Suprapubic skin (tissue), 3 donors: ENCODE measurements at regions not wholly inside any gene's neighbourhood (a gene's known extent, or its start where the extent isn't known, plus 50 kb on each side); places are given as distances from the start of the nearest gene placed in this dataset.

ENCODE experiments used
- EP300 ChIP-seq: sonication (generic); formaldehyde crosslinking; IDR thresholded peaks from one replicate; pipeline ENCODE4 v1.6.1; 2017; ENCODE audit warnings: antibody characterized with exemption
- POLR2A ChIP-seq, 2 donors: fragments of 450-650 bp; IDR thresholded peaks; one replicate each; pipeline ENCODE4 v1.6.1; 2017; ENCODE audit warnings: antibody characterized with exemption in 2 of 2, mild to moderate bottlenecking in 2 of 2, moderate library complexity in 2 of 2
- TF ChIP-seq, protein P1 (sequence below), 2 donors: fragments of 200-600 bp in 1 of 2; fragments of 450-650 bp in 1 of 2; sonication (generic) in 1 of 2; IDR thresholded peaks; one replicate each; pipeline ENCODE4 v1.5.1; 2016 to 2019; ENCODE audit warnings: antibody characterized with exemption in 2 of 2, mild to moderate bottlenecking in 1 of 2, moderate library complexity in 1 of 2

GRCh38 chr13:44718467-44718866 lies 142.3 kb upstream of the TSC22D1 start:
- TF ChIP-seq, protein P1, sequence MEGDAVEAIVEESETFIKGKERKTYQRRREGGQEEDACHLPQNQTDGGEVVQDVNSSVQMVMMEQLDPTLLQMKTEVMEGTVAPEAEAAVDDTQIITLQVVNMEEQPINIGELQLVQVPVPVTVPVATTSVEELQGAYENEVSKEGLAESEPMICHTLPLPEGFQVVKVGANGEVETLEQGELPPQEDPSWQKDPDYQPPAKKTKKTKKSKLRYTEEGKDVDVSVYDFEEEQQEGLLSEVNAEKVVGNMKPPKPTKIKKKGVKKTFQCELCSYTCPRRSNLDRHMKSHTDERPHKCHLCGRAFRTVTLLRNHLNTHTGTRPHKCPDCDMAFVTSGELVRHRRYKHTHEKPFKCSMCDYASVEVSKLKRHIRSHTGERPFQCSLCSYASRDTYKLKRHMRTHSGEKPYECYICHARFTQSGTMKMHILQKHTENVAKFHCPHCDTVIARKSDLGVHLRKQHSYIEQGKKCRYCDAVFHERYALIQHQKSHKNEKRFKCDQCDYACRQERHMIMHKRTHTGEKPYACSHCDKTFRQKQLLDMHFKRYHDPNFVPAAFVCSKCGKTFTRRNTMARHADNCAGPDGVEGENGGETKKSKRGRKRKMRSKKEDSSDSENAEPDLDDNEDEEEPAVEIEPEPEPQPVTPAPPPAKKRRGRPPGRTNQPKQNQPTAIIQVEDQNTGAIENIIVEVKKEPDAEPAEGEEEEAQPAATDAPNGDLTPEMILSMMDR (IDR thresholded peaks at IDR 0.05): no peak
- TF ChIP-seq POLR2A (IDR thresholded peaks at IDR 0.05): no peak
- no peak for TF ChIP-seq EP300
